MM.1S (cell line): ENCODE measurements at regions not wholly inside any gene's neighbourhood (a gene's known extent, or its start where the extent isn't known, plus 50 kb on each side); places are given as distances from the start of the nearest gene placed in this dataset.

ENCODE experiments used
- DNase-seq: peaks from one replicate; pipeline ENCODE4 v3.0.0-alpha.2; 2015
- H2AFZ ChIP-seq: fragments of 300-600 bp; sonication (generic); 2 replicates; pipeline ENCODE4 v1.6.0; 2016; ENCODE audit warnings: antibody characterized with exemption, low read length
- H3F3A ChIP-seq: fragments of 300-600 bp; sonication (generic); 2 replicates; pipeline ENCODE4 v1.6.1; 2016; ENCODE audit warnings: mild to moderate bottlenecking, antibody characterized with exemption, low read length, moderate library complexity, mixed read lengths; ENCODE audit not compliant: insufficient read depth
- H3K27ac ChIP-seq: fragments of 300-600 bp; sonication (generic); 2 replicates; pipeline ENCODE4 v1.5.1; 2016; ENCODE audit warnings: mild to moderate bottlenecking, low read length
- H3K27me3 ChIP-seq: fragments of 300-600 bp; sonication (generic); replicated peaks from 2 replicates; pipeline ENCODE4 v1.6.0; 2016; ENCODE audit warnings: low read length; ENCODE audit not compliant: insufficient read depth
- H3K36me3 ChIP-seq: fragments of 300-600 bp; sonication (generic); replicated peaks from 2 replicates; pipeline ENCODE4 v1.6.1; 2016; ENCODE audit warnings: mild to moderate bottlenecking, low read length, mixed read lengths; ENCODE audit not compliant: insufficient read depth
- H3K4me1 ChIP-seq: fragments of 300-600 bp; sonication (generic); 2 replicates; pipeline ENCODE4 v1.6.1; 2016; ENCODE audit warnings: low read length, mixed read lengths
- H3K4me2 ChIP-seq: fragments of 300-600 bp; sonication (generic); 2 replicates; pipeline ENCODE4 v1.6.0; 2016; ENCODE audit warnings: low read depth, low read length
- H3K4me3 ChIP-seq: fragments of 300-600 bp; sonication (generic); 2 replicates; pipeline ENCODE4 v1.5.1; 2016; ENCODE audit warnings: low read length, mixed read lengths
- H3K79me2 ChIP-seq: fragments of 300-600 bp; sonication (generic); 2 replicates; pipeline ENCODE4 v1.6.1; 2016; ENCODE audit warnings: mixed run types, low read length, mixed read lengths
- H3K9ac ChIP-seq: fragments of 300-600 bp; sonication (generic); 2 replicates; pipeline ENCODE4 v1.6.1; 2016; ENCODE audit warnings: low read length, mixed read lengths
- H3K9me2 ChIP-seq: fragments of 300-600 bp; sonication (generic); replicated peaks from 2 replicates; pipeline ENCODE4 v1.6.1; 2016; ENCODE audit warnings: mild to moderate bottlenecking, low read length, mixed read lengths; ENCODE audit not compliant: insufficient read depth
- H3K9me3 ChIP-seq: fragments of 300-600 bp; sonication (generic); replicated peaks from 2 replicates; pipeline ENCODE4 v1.6.1; 2016; ENCODE audit warnings: mild to moderate bottlenecking, low read length, mixed read lengths; ENCODE audit not compliant: insufficient read depth
- H4K20me1 ChIP-seq: fragments of 300-600 bp; sonication (generic); 2 replicates; pipeline ENCODE4 v1.6.1; 2016; ENCODE audit warnings: mild to moderate bottlenecking, low read length, moderate library complexity, mixed read lengths; ENCODE audit not compliant: insufficient read depth
- CTCF ChIP-seq: fragments of 300-600 bp; sonication (generic); IDR thresholded peaks from 2 replicates; pipeline ENCODE4 v1.5.1; 2016; ENCODE audit warnings: antibody characterized with exemption, low read length, mixed read lengths
- EZH2 ChIP-seq: fragments of 300-600 bp; sonication (generic); optimal IDR thresholded peaks from 2 replicates; pipeline ENCODE3; 2017; ENCODE audit warnings: low read depth, mild to moderate bottlenecking, antibody characterized with exemption, low read length, mixed read lengths
- EZH2phosphoT487 ChIP-seq: fragments of 300-600 bp; sonication (generic); IDR thresholded peaks from 2 replicates; pipeline ENCODE4 v1.6.1; 2018; ENCODE audit warnings: antibody characterized with exemption, low read length

- no peaks in the 10 kb centered on the region for H3K9me2 ChIP-seq
- H3F3A ChIP-seq: no peaks in the 10 kb centered on the region
- H3K9me3 ChIP-seq: no peaks in the 10 kb centered on the region
- H3K4me1 ChIP-seq: no peaks in the 10 kb centered on the region
- no peak overlapping the region for H3K9ac ChIP-seq
- H2AFZ ChIP-seq: no peak overlapping the region
- no peaks in the 10 kb centered on the region for H4K20me1 ChIP-seq
- TF ChIP-seq EZH2phosphoT487 (no peak), EZH2 (no peak), CTCF (no peak)
- no peaks in the 10 kb centered on the region for H3K27me3 ChIP-seq
- no peaks in the 10 kb centered on the region for H3K79me2 ChIP-seq
- DNase-seq: no peak
- no peak overlapping the region for H3K27ac ChIP-seq
- H3K36me3 ChIP-seq: no peaks in the 10 kb centered on the region
- H3K4me2 ChIP-seq: no peak overlapping the region
- H3K4me3 ChIP-seq: no peak overlapping the region
Measured at GRCh38 chr9:84609779-84610178, 59.8 kb upstream of the NTRK2 start.

- DNase-seq: no peak
- Histone ChIP-seq H3K79me2 (no peaks in the 10 kb centered on the region), H3K27ac (no peak overlapping the region), H2AFZ (no peak overlapping the region), H3K4me2 (no peak overlapping the region), H3K27me3 (no peaks in the 10 kb centered on the region), H3K36me3 (no peaks in the 10 kb centered on the region), H3K4me3 (no peak overlapping the region), H3K9me3 (no peaks in the 10 kb centered on the region), H4K20me1 (no peaks in the 10 kb centered on the region), H3K4me1 (no peaks in the 10 kb centered on the region), H3K9me2 (no peaks in the 10 kb centered on the region), H3K9ac (no peak overlapping the region), H3F3A (no peaks in the 10 kb centered on the region)
- no peak for TF ChIP-seq CTCF
- no peak for TF ChIP-seq EZH2
- no peak for TF ChIP-seq EZH2phosphoT487
Measured at GRCh38 chr9:84613431-84613830, 56.1 kb upstream of the NTRK2 start.

- no peaks in the 10 kb centered on the region for H3F3A ChIP-seq
- no peaks in the 10 kb centered on the region for H3K4me1 ChIP-seq
- no peak overlapping the region for H3K4me3 ChIP-seq
- no peaks in the 10 kb centered on the region for H3K9me2 ChIP-seq
- H3K27me3 ChIP-seq: no peaks in the 10 kb centered on the region
- H3K9ac ChIP-seq: no peak overlapping the region
- no peaks in the 10 kb centered on the region for H3K36me3 ChIP-seq
- no peak overlapping the region for H2AFZ ChIP-seq
- H3K79me2 ChIP-seq: no peaks in the 10 kb centered on the region
- DNase-seq: no peak
- H3K4me2 ChIP-seq: no peak overlapping the region
- no peaks in the 10 kb centered on the region for H4K20me1 ChIP-seq
- no peaks in the 10 kb centered on the region for H3K9me3 ChIP-seq
- no peak for TF ChIP-seq CTCF
- TF ChIP-seq EZH2: no peak
- no peak for TF ChIP-seq EZH2phosphoT487
- no peak overlapping the region for H3K27ac ChIP-seq
Measured at GRCh38 chr9:84615544-84615943, 54.0 kb upstream of the NTRK2 start.
